ENCODE measurements at regions not wholly inside any gene's neighbourhood (a gene's known extent, or its start where the extent isn't known, plus 50 kb on each side); places are given as distances from the start of the nearest gene placed in this dataset.

GRCh38 chr14:89500303-89500702, 83.3 kb upstream of the FOXN3 start:
- H3K4me3 ChIP-seq (ENCODE audit: low read depth, low read length) = no peak overlapping the region

- no peak overlapping the region for H3K4me3 ChIP-seq (ENCODE audit: low read depth, low read length)
These were observed 81.8 kb upstream of the FOXN3 start for GRCh38 chr14:89498878-89499277.

- no peak overlapping the region for H3K4me3 ChIP-seq (ENCODE audit: low read depth, low read length)
These were observed 78.7 kb upstream of the FOXN3 start for GRCh38 chr14:89495718-89496117.

GRCh38 chr14:89493877-89494634, 77.0 kb upstream of the FOXN3 start:
- no peak overlapping the region for H3K4me3 ChIP-seq (ENCODE audit: low read depth, low read length)

- H3K4me3 ChIP-seq (ENCODE audit: low read depth, low read length) = no peak overlapping the region
These were observed 76.4 kb upstream of the FOXN3 start for GRCh38 chr14:89493406-89493805.

- H3K4me3 ChIP-seq (ENCODE audit: low read depth, low read length) = no peak overlapping the region
These were observed 74.8 kb upstream of the FOXN3 start for GRCh38 chr14:89491711-89492381.

GRCh38 chr14:89490466-89490865, 73.4 kb upstream of the FOXN3 start:
- no peak overlapping the region for H3K4me3 ChIP-seq (ENCODE audit: low read depth, low read length)

GRCh38 chr14:89489761-89490437, 72.9 kb upstream of the FOXN3 start:
- H3K4me3 ChIP-seq (ENCODE audit: low read depth, low read length) = no peak overlapping the region

- no peak overlapping the region for H3K4me3 ChIP-seq (ENCODE audit: low read depth, low read length)
These were observed 69.9 kb upstream of the FOXN3 start for GRCh38 chr14:89486961-89487360.

- no peak overlapping the region for H3K4me3 ChIP-seq (ENCODE audit: low read depth, low read length)
These were observed 69.5 kb upstream of the FOXN3 start for GRCh38 chr14:89486505-89486904.

GRCh38 chr14:89485264-89485663, 68.2 kb upstream of the FOXN3 start:
- no peak overlapping the region for H3K4me3 ChIP-seq (ENCODE audit: low read depth, low read length)

- H3K4me3 ChIP-seq (ENCODE audit: low read depth, low read length) = no peak overlapping the region
These were observed 67.2 kb upstream of the FOXN3 start for GRCh38 chr14:89484051-89484844.

- no peak overlapping the region for H3K4me3 ChIP-seq (ENCODE audit: low read depth, low read length)
These were observed 64.2 kb upstream of the FOXN3 start for GRCh38 chr14:89481196-89481595.

GRCh38 chr14:89480278-89480677, 63.2 kb upstream of the FOXN3 start:
- H3K4me3 ChIP-seq (ENCODE audit: low read depth, low read length) = no peak overlapping the region

- H3K4me3 ChIP-seq (ENCODE audit: low read depth, low read length) = no peak overlapping the region
These were observed 62.8 kb upstream of the FOXN3 start for GRCh38 chr14:89479802-89480201.

GRCh38 chr14:89477391-89477790, 60.4 kb upstream of the FOXN3 start:
- H3K4me3 ChIP-seq (ENCODE audit: low read depth, low read length) = no peak overlapping the region

- no peak overlapping the region for H3K4me3 ChIP-seq (ENCODE audit: low read depth, low read length)
These were observed 59.4 kb upstream of the FOXN3 start for GRCh38 chr14:89476354-89476896.

- no peak overlapping the region for H3K4me3 ChIP-seq (ENCODE audit: low read depth, low read length)
These were observed 57.4 kb upstream of the FOXN3 start for GRCh38 chr14:89474464-89474863.

GRCh38 chr14:89473989-89474388, 57.0 kb upstream of the FOXN3 start:
- H3K4me3 ChIP-seq (ENCODE audit: low read depth, low read length) = no peak overlapping the region

GRCh38 chr14:89473569-89473968, 56.5 kb upstream of the FOXN3 start:
- H3K4me3 ChIP-seq (ENCODE audit: low read depth, low read length) = no peak overlapping the region

GRCh38 chr14:89470401-89470800, 53.4 kb upstream of the FOXN3 start:
- H3K4me3 ChIP-seq (ENCODE audit: low read depth, low read length) = no peak overlapping the region
